ENCODE measurements at regions not wholly inside any gene's neighbourhood (a gene's known extent, or its start where the extent isn't known, plus 50 kb on each side); places are given as distances from the start of the nearest gene placed in this dataset.

GRCh38 chr3:72398781-72399180 lies 449.5 kb downstream of the SHQ1 start:
- no peak for TF ChIP-seq ZNF114 (CRISPR knock-in tag; IDR thresholded peaks at IDR 0.05)
- TF ChIP-seq, protein P1, sequence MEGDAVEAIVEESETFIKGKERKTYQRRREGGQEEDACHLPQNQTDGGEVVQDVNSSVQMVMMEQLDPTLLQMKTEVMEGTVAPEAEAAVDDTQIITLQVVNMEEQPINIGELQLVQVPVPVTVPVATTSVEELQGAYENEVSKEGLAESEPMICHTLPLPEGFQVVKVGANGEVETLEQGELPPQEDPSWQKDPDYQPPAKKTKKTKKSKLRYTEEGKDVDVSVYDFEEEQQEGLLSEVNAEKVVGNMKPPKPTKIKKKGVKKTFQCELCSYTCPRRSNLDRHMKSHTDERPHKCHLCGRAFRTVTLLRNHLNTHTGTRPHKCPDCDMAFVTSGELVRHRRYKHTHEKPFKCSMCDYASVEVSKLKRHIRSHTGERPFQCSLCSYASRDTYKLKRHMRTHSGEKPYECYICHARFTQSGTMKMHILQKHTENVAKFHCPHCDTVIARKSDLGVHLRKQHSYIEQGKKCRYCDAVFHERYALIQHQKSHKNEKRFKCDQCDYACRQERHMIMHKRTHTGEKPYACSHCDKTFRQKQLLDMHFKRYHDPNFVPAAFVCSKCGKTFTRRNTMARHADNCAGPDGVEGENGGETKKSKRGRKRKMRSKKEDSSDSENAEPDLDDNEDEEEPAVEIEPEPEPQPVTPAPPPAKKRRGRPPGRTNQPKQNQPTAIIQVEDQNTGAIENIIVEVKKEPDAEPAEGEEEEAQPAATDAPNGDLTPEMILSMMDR (conservative IDR thresholded peaks at IDR 0.05; ENCODE audit: low read depth in 2 of 2), result no peak
